Muscle layer of colon (tissue), 2 donors: ENCODE measurements at regions not wholly inside any gene's neighbourhood (a gene's known extent, or its start where the extent isn't known, plus 50 kb on each side); places are given as distances from the start of the nearest gene placed in this dataset.

ENCODE experiments used
- H3K27ac ChIP-seq: one replicate; pipeline ENCODE4 v1.7.0; 2013; ENCODE audit warnings: low read depth, mild to moderate bottlenecking, low read length, moderate library complexity
- H3K27me3 ChIP-seq, 2 donors: one replicate each; pipeline ENCODE4 v1.7.0; 2013; ENCODE audit warnings: low read length in 2 of 2, mild to moderate bottlenecking in 2 of 2; ENCODE audit not compliant: insufficient read depth in 2 of 2, control insufficient read depth in 1 of 2
- H3K36me3 ChIP-seq: one replicate; pipeline ENCODE4 v1.7.0; 2013; ENCODE audit warnings: mild to moderate bottlenecking, low read length; ENCODE audit not compliant: insufficient read depth
- H3K4me1 ChIP-seq: one replicate; pipeline ENCODE4 v1.7.0; 2013; ENCODE audit warnings: mild to moderate bottlenecking, low read length; ENCODE audit not compliant: insufficient read depth
- H3K4me3 ChIP-seq, 2 donors: one replicate each; pipeline ENCODE4 v1.7.0; 2013; ENCODE audit warnings: low read length in 2 of 2, low read depth in 1 of 2, mild to moderate bottlenecking in 1 of 2, moderate library complexity in 1 of 2
- H3K9ac ChIP-seq: one replicate; pipeline ENCODE4 v1.7.0; 2013; ENCODE audit warnings: low read length
- H3K9me3 ChIP-seq: one replicate; pipeline ENCODE4 v1.7.0; 2013; ENCODE audit warnings: mild to moderate bottlenecking, low read length
- donor health status: abdominal sarcoma.
- donor health status: Adenocarcinoma of cecum.

DNA sequence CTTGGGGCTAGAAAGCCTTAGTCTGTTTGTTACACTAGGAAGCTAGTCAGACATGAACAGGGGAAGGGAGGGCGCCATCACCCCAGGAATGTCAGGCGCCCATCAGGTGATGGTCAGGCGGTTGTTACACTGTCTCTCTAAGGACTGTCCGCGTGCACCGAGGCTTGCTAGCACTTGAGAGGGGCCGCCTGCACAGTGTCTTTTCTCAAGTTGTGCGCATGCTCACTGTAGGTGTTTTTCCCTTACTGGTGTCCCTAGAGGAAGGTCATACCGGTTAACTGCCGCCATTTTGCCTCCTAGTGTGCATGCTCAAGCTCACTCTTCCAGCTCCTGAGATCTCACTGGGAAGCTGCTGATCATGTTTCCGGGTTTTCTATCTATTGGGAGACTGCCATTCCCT, 855.0 kb upstream of the TMEM132C start:
- Histone ChIP-seq H3K9ac (no peak overlapping the region), H3K4me3 (no peak overlapping the region), H3K9me3 (no peaks in the 10 kb centered on the region), H3K36me3 (no peaks in the 10 kb centered on the region), H3K4me1 (no peaks in the 10 kb centered on the region), H3K27ac (no peak overlapping the region), H3K27me3 (no peaks in the 10 kb centered on the region)

DNA sequence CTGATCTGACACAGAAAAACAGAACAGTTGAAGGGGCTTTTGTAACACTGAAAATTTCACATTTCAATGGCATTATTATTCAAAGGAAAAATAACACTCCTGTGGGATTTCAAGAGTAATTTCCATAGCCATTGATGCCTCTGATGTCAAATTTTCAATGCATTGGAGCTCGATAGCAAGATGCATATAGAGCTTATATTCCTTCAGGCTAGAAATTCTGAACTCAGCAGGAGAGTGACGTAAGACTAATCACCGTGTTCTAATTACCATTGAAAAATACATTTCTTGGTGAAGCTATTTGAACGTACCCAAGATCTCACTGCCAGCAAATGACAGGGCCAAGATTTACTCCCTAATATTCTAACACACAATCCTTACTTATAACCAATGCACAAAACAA, 854.1 kb upstream of the TMEM132C start:
- Histone ChIP-seq H3K27ac (no peak overlapping the region), H3K4me1 (no peaks in the 10 kb centered on the region)

DNA sequence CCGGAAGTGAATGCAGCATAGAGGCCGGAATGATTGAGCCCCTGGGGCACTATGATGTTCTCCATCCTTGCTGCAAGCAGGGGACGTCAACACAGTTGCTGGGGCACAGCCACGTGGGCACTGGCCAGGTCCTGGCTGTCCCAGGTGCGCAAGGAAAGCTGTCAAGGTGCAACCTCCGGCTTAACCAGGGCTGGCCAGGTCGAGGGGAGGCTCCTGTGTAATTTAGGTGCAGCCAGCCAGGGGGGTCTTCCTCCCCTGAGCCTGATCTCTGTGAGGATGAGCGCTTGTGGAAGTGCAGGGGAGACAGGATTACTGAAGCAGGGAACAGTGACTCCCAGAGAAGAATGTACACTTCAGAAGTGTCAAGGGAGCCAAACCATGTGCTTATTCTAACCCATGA, 852.8 kb upstream of the TMEM132C start:
- H3K4me3 ChIP-seq, result no peak overlapping the region
- H3K9ac ChIP-seq, result no peak overlapping the region
- H3K4me1 ChIP-seq, result no peaks in the 10 kb centered on the region
- H3K27ac ChIP-seq, result no peak overlapping the region
- no peaks in the 10 kb centered on the region for H3K36me3 ChIP-seq
- no peaks in the 10 kb centered on the region for H3K27me3 ChIP-seq
- no peaks in the 10 kb centered on the region for H3K9me3 ChIP-seq

More for the DNA sequence above, 854.1 kb upstream of the TMEM132C start:
- Histone ChIP-seq H3K36me3 (no peaks in the 10 kb centered on the region), H3K9me3 (no peaks in the 10 kb centered on the region), H3K9ac (no peak overlapping the region), H3K27me3 (no peaks in the 10 kb centered on the region), H3K4me3 (no peak overlapping the region)

DNA sequence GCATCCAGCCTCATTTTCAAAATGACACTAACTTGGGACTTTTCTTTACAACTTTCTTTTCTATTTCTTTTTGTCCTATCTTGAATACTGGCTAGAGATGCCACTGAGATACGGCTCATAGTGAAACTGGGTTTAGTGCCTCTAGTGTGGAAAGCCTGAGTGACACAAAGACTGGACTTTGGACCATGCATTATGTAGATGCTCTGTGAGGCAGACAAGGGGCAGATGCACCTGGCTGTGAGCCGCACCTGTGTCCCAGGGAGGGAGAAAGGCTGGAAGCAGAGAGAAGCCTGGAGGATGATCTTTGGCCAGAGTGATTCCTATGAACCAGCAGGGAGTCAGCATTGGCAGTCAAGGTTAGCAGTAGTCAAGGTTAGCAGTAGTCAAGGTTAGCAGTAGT, 852.3 kb upstream of the TMEM132C start:
- H3K9me3 ChIP-seq, result no peaks in the 10 kb centered on the region
- no peak overlapping the region for H3K27ac ChIP-seq
- no peak overlapping the region for H3K9ac ChIP-seq
- H3K4me1 ChIP-seq, result no peaks in the 10 kb centered on the region
- no peak overlapping the region for H3K4me3 ChIP-seq
- no peaks in the 10 kb centered on the region for H3K36me3 ChIP-seq
- H3K27me3 ChIP-seq, result no peaks in the 10 kb centered on the region

DNA sequence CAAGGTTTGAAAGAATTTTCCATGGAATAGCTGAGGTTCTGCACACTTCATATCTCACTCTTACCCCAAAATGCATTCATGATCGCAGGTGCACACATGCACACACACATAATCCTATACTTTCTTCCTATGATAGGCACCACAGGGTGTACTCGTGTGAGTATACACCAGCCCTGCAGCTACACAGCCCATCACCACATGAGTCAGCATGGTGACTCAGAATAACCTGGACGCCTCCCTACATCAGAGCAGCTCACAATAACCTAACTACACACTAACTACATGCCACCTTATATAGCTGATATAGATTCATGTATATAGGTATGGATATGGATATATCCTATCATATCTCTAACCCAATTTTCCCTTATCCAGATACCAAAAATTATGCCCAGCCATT, 850.2 kb upstream of the TMEM132C start:
- Histone ChIP-seq H3K36me3 (no peaks in the 10 kb centered on the region), H3K4me3 (no peak overlapping the region), H3K27me3 (no peaks in the 10 kb centered on the region), H3K9ac (no peak overlapping the region), H3K9me3 (no peaks in the 10 kb centered on the region), H3K27ac (no peak overlapping the region), H3K4me1 (no peaks in the 10 kb centered on the region)

DNA sequence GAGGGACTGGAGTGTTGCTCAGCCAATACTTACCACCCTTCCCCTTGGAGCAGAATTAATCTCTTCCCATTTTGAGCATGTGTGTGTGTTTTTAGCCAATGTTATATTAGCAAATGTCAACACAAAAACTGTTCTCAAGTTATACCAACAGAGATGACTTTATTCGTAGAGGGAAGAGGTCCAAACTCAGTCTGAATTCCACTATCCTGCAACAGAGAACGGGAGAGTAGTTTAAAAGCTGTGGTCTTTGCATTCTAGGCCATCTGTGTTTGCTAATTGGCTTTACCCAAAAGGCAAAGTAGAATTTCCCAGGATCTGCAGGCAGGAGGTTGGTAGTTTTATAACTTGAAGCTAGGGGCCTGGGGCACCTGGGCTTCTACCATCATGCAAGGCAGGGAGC, 847.9 kb upstream of the TMEM132C start:
- no peak overlapping the region for H3K4me3 ChIP-seq
- no peaks in the 10 kb centered on the region for H3K36me3 ChIP-seq
- no peaks in the 10 kb centered on the region for H3K4me1 ChIP-seq
- no peak overlapping the region for H3K9ac ChIP-seq
- no peak overlapping the region for H3K27ac ChIP-seq
- H3K27me3 ChIP-seq, result no peaks in the 10 kb centered on the region
- no peaks in the 10 kb centered on the region for H3K9me3 ChIP-seq

DNA sequence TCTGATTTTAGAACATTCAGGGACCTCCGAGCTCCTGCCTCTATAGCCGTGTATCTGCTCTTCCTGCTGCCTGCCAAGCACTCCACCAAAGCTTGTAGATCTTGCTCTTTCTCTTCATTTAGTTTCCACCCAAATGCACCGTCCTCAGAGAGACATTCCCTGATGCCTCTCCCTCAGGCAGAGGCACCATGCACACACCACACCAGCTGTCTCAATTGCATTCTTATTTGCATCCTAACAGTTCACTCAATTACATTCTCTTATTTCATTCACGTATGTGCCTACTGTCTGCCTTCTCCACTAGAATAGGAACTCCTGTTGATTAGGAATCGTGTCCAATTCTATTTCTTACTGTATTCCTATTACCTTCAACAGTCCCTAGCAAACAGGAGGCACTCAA, 845.4 kb upstream of the TMEM132C start:
- no peaks in the 10 kb centered on the region for H3K27me3 ChIP-seq
- H3K4me1 ChIP-seq, result no peaks in the 10 kb centered on the region
- no peak overlapping the region for H3K27ac ChIP-seq
- no peak overlapping the region for H3K9ac ChIP-seq
- no peaks in the 10 kb centered on the region for H3K36me3 ChIP-seq
- H3K4me3 ChIP-seq, result no peak overlapping the region
- no peaks in the 10 kb centered on the region for H3K9me3 ChIP-seq

DNA sequence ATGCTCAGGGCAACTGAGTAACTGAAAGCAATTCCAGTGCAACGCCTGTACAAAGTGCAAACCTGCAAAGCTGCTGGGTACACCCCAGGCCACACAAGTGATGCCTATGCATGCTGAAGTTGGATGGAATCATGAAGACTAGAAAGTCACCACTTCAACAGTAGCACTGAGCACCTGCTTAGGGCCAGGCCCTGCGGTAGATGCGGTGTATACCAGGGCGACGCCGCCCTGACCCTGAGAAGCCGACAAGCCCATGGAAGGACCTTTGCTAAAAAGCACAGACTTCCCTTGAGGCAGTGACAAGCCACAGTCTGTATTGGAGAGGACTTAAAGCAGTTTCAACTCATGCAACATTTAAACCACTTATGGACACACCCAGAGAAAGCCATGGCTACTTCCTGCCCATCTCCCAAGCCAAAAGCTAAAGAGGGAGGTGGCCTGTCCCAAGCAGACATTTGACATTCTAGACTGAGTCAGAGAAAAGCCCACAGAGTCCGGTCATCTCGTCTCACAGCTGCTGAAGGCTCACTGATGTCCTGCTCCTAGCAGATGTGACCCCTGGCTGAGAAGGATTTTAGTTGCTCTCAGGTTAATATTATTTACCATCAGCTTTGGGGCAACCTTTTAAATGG, 843.9 kb upstream of the TMEM132C start:
- Histone ChIP-seq H3K27me3 (no peaks in the 10 kb centered on the region), H3K4me3 (no peak overlapping the region), H3K4me1 (no peaks in the 10 kb centered on the region), H3K9ac (no peak overlapping the region), H3K36me3 (no peaks in the 10 kb centered on the region), H3K27ac (no peak overlapping the region), H3K9me3 (no peaks in the 10 kb centered on the region)

DNA sequence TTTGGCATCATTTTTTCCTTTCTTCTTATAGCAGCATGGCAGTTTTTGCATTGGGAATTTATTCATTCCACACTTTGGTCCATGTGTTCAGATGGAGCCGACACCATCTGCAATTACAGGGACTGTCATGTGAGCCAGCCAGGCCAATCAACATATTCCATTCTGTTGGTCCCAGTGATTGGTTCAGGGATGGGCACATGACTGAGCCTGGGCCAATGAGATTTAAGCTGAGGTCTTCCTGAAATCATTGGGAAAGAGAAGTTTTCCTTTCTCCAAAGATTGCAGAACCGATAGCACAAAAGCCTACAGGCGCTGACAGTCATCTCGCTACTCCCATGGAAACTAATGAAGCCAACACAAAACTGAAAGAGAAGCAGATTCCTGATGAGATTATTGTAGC, 841.5 kb upstream of the TMEM132C start:
- Histone ChIP-seq H3K27ac (no peak overlapping the region), H3K9ac (no peak overlapping the region), H3K9me3 (no peaks in the 10 kb centered on the region), H3K4me1 (no peaks in the 10 kb centered on the region), H3K4me3 (no peak overlapping the region), H3K36me3 (no peaks in the 10 kb centered on the region), H3K27me3 (no peaks in the 10 kb centered on the region)

DNA sequence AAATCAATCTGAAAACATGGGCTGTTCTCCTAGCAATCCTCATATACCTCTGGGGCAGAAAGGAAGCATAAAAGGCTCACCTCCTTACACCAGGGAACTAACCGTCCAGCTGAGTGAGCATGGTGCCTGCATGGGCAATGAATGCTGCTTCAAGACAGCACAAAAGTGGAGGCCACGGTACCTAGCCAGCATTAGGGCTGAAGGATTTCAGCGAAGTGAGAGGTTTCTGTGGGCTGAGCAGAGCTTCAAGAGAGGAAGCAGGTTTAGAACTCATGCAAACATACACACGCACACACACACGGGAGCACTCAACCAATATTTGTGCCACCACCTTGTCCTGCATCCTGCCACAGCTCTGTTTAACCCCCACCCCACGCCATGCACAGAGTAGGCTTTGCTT, 838.5 kb upstream of the TMEM132C start:
- Histone ChIP-seq H3K9me3 (no peaks in the 10 kb centered on the region), H3K36me3 (no peaks in the 10 kb centered on the region), H3K9ac (no peak overlapping the region), H3K27me3 (no peaks in the 10 kb centered on the region), H3K4me3 (no peak overlapping the region), H3K27ac (no peak overlapping the region), H3K4me1 (no peaks in the 10 kb centered on the region)

DNA sequence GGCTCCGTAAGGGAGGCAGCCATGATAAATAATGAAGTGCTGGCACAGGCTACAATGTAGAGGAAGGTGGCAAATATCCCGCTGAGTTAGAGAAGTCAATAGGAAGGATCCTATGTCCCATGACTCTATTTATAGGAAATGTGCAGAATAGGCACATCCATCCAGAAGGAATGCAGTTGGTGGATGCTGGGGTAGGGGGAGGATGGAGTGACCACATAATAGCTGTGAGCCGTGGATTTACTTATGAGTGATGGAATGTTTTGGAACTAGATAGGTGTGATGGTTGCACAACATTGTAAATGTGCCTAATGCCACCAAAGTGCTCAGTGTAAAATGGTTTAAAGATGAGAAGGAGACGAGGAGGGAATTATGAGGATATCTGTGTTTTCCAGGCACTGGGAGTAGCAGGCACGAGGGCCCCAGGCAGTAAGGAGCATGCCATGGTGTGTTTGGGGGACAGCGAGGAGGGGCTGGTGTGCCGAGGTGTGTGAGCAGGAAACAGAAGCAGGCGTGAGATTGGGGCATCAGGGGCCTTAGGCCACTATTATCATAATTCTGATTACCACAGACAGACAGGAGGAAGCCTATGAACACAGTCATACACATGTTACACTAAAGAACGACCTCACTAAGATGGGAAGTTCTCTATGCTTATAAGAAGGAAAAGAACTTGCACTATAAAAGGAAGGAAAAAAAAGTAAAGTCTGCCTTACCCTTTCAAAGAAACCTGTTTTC, 837.3 kb upstream of the TMEM132C start:
- Histone ChIP-seq H3K27ac (no peak overlapping the region), H3K9me3 (no peaks in the 10 kb centered on the region), H3K9ac (no peak overlapping the region), H3K4me3 (no peak overlapping the region), H3K27me3 (no peaks in the 10 kb centered on the region), H3K36me3 (no peaks in the 10 kb centered on the region), H3K4me1 (no peaks in the 10 kb centered on the region)

DNA sequence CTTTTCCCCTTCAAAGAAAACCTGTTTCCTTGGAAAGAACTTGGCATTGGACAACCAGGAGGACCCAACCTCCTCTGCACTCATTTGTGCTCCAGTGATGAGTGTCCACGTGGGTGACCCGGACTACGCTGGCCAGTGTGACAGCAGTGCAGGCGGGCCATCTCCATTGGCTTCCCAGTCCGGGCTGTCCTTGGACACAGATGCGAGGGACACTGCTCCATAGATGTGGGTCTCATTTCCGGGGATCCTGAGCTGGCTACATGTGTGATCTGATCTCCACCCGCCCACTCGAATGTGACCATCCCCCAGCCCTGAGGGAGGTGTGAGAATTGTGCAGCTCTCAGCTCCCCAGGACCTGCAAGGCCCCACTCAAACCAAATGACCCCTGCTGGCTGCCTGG, 836.6 kb upstream of the TMEM132C start:
- Histone ChIP-seq H3K27ac (no peak overlapping the region), H3K9ac (no peak overlapping the region), H3K36me3 (no peaks in the 10 kb centered on the region), H3K4me1 (no peaks in the 10 kb centered on the region), H3K9me3 (no peaks in the 10 kb centered on the region), H3K4me3 (no peak overlapping the region), H3K27me3 (no peaks in the 10 kb centered on the region)
